GM15510 (cell line): ENCODE measurements at regions not wholly inside any gene's neighbourhood (a gene's known extent, or its start where the extent isn't known, plus 50 kb on each side); places are given as distances from the start of the nearest gene placed in this dataset.

Experiments used
- POLR2A ChIP-seq: IDR thresholded peaks from 3 replicates; pipeline ENCODE4 v1.6.1; 2011; ENCODE audit warnings: borderline replicate concordance; ENCODE audit not compliant: insufficient read length; ENCODE audit errors: extremely low read depth

- no peak for TF ChIP-seq POLR2A
Measured at GRCh38 chr6:100322886-100323285, 141.8 kb downstream of the SIM1 start.

DNA sequence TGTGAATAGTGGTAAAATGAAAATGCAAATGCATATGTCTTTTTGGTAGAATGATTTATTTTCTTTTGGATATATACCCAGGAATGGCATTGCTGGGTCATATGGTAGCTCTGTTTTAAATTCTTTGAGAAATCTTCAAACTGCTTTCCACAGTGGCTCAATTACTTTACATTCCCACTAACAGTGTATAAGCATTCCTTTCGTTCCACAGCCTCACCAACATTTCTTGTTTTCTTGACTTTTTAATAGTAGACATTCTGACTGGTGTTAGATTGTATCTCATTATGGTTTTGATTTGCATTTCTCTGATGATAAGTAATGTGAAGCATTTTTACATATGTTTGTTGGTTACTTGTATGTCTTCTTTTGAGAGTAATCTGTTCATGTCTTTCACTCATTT is 144.0 kb downstream of the SIM1 start:
- TF ChIP-seq POLR2A = no peak

GRCh38 chr6:100317031-100317430 is 147.7 kb downstream of the SIM1 start:
- TF ChIP-seq POLR2A = no peak

GRCh38 chr6:100314186-100314585 is 150.5 kb downstream of the SIM1 start:
- TF ChIP-seq POLR2A = no peak

GRCh38 chr6:100311707-100312251 is 152.9 kb downstream of the SIM1 start:
- no peak for TF ChIP-seq POLR2A

GRCh38 chr6:100309174-100309573 is 155.5 kb downstream of the SIM1 start:
- TF ChIP-seq POLR2A = no peak

GRCh38 chr6:100307561-100307960 is 157.2 kb downstream of the SIM1 start:
- TF ChIP-seq POLR2A = no peak

GRCh38 chr6:100305209-100305869 is 159.4 kb downstream of the SIM1 start:
- no peak for TF ChIP-seq POLR2A

DNA sequence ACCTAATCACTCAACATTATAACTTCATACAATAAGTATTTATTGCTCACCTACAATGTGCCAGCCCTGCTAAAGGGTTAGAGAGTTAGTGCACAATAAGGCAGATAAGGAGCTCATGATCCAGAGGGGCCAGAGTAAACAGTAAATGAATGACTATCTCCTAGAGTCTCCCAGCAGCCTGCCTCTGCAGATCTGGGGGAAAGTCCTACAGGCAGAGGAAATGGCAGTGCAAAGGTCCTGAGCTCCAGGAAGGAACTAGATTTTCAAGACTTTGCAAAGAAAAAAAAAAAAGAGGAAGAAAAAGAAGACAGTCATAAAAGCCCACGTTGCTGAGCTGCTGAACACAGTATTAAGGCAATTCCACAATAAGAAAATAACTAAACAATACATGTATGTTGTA is 160.1 kb downstream of the SIM1 start:
- no peak for TF ChIP-seq POLR2A

- TF ChIP-seq POLR2A = no peak
Measured at GRCh38 chr6:100301731-100302130, 163.0 kb downstream of the SIM1 start.

DNA sequence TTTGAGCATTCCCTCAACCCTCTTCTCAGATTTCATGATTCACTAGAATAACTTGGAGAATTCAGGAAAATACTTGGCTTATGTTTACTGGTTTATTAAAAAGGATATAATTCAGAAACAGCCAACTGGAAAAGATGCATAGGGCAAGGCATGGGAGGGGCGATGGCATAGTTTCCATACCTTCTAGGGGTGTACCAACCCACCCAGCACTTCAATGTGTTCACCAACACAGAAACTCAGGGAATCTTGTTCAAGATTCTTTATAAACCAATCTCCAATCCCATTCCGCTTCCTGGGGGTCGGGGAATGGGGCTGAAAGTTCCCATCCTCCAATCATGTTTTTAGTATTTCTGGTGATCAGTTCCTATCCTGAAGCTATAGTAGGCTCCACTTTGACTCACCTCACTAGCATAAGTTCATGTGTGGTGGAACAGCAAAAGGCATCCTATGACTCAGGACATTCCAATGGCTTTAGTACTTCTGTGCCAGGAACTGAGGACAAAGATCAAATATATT is 164.4 kb downstream of the SIM1 start:
- no peak for TF ChIP-seq POLR2A

DNA sequence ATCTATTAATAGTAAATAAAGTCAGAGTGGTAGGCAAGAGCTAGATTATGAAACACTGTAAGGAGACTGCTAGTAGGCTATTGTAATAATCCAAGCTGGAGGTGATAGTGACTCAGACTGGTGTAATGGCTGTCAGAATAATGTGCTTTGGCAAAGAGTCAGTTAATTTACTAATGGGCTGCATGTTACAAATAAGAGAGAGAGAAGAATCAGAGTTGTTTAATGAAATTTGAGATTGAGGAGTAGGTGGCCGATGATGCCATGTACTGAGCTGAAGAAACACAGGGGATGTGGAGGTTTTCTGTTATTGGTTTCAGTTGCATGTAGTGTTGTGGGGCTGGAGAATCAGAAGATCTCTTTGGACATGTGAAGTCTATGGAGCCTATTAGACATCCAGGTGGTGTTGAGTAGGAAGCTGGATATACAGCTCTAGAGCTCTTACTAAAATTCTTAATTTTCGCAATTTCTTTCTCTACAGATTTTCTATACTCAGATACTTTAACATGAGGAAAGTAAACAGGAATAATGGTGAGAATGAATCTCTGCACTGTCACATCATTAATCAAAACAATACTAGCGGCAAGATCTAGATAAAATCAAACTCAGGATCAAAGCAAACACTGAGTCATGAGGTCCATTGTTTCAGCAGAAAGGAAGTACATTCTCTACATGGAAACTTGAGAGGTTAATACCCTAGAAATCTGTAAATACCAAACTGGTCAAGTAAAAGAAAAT is 167.7 kb downstream of the SIM1 start:
- no peak for TF ChIP-seq POLR2A

DNA sequence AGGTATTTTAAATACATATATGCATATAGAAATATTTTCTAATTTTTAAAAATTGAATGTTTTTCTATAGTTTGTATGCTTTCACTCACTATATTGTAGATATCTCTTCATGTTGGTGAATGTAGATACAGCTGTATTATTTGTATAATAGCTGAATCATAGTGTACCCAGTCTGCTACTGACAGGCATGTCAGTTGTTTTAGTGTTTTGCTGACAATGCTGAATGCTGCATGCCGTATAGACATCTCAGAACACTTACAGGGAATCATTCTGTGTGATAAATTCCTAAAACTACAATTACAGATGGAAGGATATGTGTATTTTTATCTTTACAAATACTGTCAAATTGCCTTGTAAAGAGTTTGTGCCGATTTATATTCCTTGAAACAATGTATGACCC is 175.4 kb downstream of the SIM1 start:
- TF ChIP-seq POLR2A = no peak

- TF ChIP-seq POLR2A = no peak
Measured at GRCh38 chr6:100288311-100288710, 176.4 kb downstream of the SIM1 start.

- TF ChIP-seq POLR2A = no peak
Measured at GRCh38 chr6:100283285-100283684, 181.4 kb downstream of the SIM1 start.

GRCh38 chr6:100281471-100281901 is 183.2 kb downstream of the SIM1 start:
- no peak for TF ChIP-seq POLR2A
